Lung (tissue), 11 donors: ENCODE measurements at regions not wholly inside any gene's neighbourhood (a gene's known extent, or its start where the extent isn't known, plus 50 kb on each side); places are given as distances from the start of the nearest gene placed in this dataset.
A peak's percentile ranks its signal among the peaks of the same experiment; 100 is the strongest.

Experiments
- ATAC-seq: fragments of 200-7000 bp; cut with Tn5 transposase; one replicate; pipeline ENCODE4 v1.9.1; 2020; ENCODE audit warnings: moderate number of reproducible peaks; ENCODE audit not compliant: insufficient read depth, low FRiP score
- DNase-seq, 3 donors: peaks; one replicate each; pipeline ENCODE4 v3.0.0-alpha.2; 2013 to 2017
- H3K27ac ChIP-seq, 2 donors: one replicate each; pipeline ENCODE4 v1.5.1; 2013; ENCODE audit warnings: mild to moderate bottlenecking in 2 of 2, moderate library complexity in 2 of 2, control low read depth in 1 of 2, inconsistent platforms in 1 of 2, low read depth in 1 of 2, low read length in 1 of 2
- H3K27me3 ChIP-seq, 3 donors: one replicate each; pipeline ENCODE4 v1.5.1; 2013; ENCODE audit warnings: low read length in 2 of 3; ENCODE audit not compliant: control insufficient read depth in 3 of 3, insufficient read depth in 3 of 3
- H3K36me3 ChIP-seq, 4 donors: one replicate each; pipeline ENCODE4 v1.5.1; 2013; ENCODE audit warnings: low read length in 4 of 4, mild to moderate bottlenecking in 1 of 4, moderate library complexity in 1 of 4; ENCODE audit not compliant: control insufficient read depth in 4 of 4, insufficient read depth in 4 of 4
- H3K4me1 ChIP-seq, 5 donors: one replicate each; pipeline ENCODE4 v1.5.1; 2013; ENCODE audit warnings: low read length in 5 of 5, mild to moderate bottlenecking in 2 of 5, moderate library complexity in 1 of 5; ENCODE audit not compliant: control insufficient read depth in 5 of 5, insufficient read depth in 5 of 5
- H3K4me3 ChIP-seq: one replicate; pipeline ENCODE4 v1.5.1; 2013; ENCODE audit warnings: mild to moderate bottlenecking, control low read depth, moderate library complexity
- H3K9ac ChIP-seq, 2 donors: one replicate each; pipeline ENCODE4 v1.5.1; 2013; ENCODE audit warnings: low read length in 2 of 2, control low read depth in 1 of 2; ENCODE audit not compliant: insufficient read depth in 1 of 2
- H3K9me3 ChIP-seq, 4 donors: one replicate each; pipeline ENCODE4 v1.5.1; 2013; ENCODE audit warnings: low read length in 3 of 4, mild to moderate bottlenecking in 1 of 4, moderate library complexity in 1 of 4; ENCODE audit not compliant: control insufficient read depth in 4 of 4, insufficient read depth in 3 of 4
- CTCF ChIP-seq: IDR thresholded peaks from 2 replicates; pipeline ENCODE4 v1.5.1; 2012; ENCODE audit warnings: mild to moderate bottlenecking; ENCODE audit errors: control extremely low read depth, extremely low read depth
- WGBS, 2 donors: extraction: QIAGEN DNeasy Blood & Tissue Kit; methylation state at CpG; one replicate each; pipeline ENCODE4 v1.1.7; 2013; 5-methylcytosine and 5-hydroxymethylcytosine counted together
- donor health status: control.
- donor health status: control.
- donor health status: Bipolar disorder and iron deficiency.
- donor health status: healthy.
- donor health status: DM: yes; HTN: yes; CAD: no.

- ATAC-seq (no peak), DNase-seq (no peak)
- H3K4me1 ChIP-seq: peaks cover 0 to 48% (median 20%) of the 10 kb centered on the region in 5 donors
- H3K36me3 ChIP-seq: no peaks in the 10 kb centered on the region
- no peak overlapping the region for H3K27ac ChIP-seq
- H3K4me3 ChIP-seq: no peak overlapping the region
- no peak for TF ChIP-seq CTCF
- no peak overlapping the region for H3K9ac ChIP-seq
- peaks cover 0 to 3% (median 0%) of the 10 kb centered on the region in 4 donors for H3K9me3 ChIP-seq
- 91 to 94% methylated on average over 6 of the region's 6 CpGs for WGBS, 2 donors
- H3K27me3 ChIP-seq: no peaks in the 10 kb centered on the region
Measured at GRCh38 chr3:194201953-194202666, 66.2 kb downstream of the HES1 start.

GRCh38 chr3:194203482-194204041 is 67.6 kb downstream of the HES1 start:
- Histone ChIP-seq H3K4me3 (no peak overlapping the region), H3K36me3 (no peaks in the 10 kb centered on the region), H3K4me1 (peaks cover 0 to 48% (median 20%) of the 10 kb centered on the region in 5 donors), H3K9ac (no peak overlapping the region), H3K27me3 (no peaks in the 10 kb centered on the region), H3K9me3 (peaks cover 0 to 3% (median 0%) of the 10 kb centered on the region in 4 donors), H3K27ac (no peak overlapping the region)
- TF ChIP-seq CTCF: no peak
- no peak for DNase-seq
- 42 to 62% methylated on average over 11 of the region's 11 CpGs for WGBS, 2 donors
- ATAC-seq: no peak

GRCh38 chr3:194204042-194204987 is 68.4 kb downstream of the HES1 start:
- Histone ChIP-seq H3K9me3 (peaks cover 0 to 3% (median 0%) of the 10 kb centered on the region in 4 donors), H3K9ac (no peak overlapping the region), H3K27me3 (no peaks in the 10 kb centered on the region), H3K27ac (no peak overlapping the region), H3K4me3 (peak overlapping the region; percentile 29), H3K36me3 (no peaks in the 10 kb centered on the region), H3K4me1 (peaks cover 0 to 48% (median 20%) of the 10 kb centered on the region in 5 donors)
- TF ChIP-seq CTCF: no peak
- DNase-seq (peak in 1 of 3 donors; percentile 36), ATAC-seq (peak; percentile 34)
- 26 to 30% methylated on average over 57 to 79 of the region's 79 CpGs for WGBS, 2 donors
